IMR-90 (cell line): ENCODE measurements at regions not wholly inside any gene's neighbourhood (a gene's known extent, or its start where the extent isn't known, plus 50 kb on each side); places are given as distances from the start of the nearest gene placed in this dataset.

ENCODE experiments used
- ATAC-seq: fragments of 200-7000 bp; cut with Tn5 transposase; 2 replicates; pipeline ENCODE4 v1.9.1; 2020; ENCODE audit warnings: low read depth, mild to moderate bottlenecking, moderate library complexity
- BruUV-seq: library from RNA; stranded (reverse); fragments of 400-500 nt; replicated peaks from 2 replicates; lab custom pipeline; 2021; lab: Mats Ljungman, UMichigan
- CTCF ChIA-PET: fragments of 300-600 bp; formaldehyde crosslinking; extraction: SDS; loops from one replicate; lab custom pipeline; 2021; ENCODE audit warnings: antibody characterized with exemption; lab: Yijun Ruan, JAX
- POLR2A ChIA-PET: fragments of 300-600 bp; sonication (Branson Sonifier 250); formaldehyde crosslinking; loops from one replicate; lab custom pipeline; 2022; ENCODE audit warnings: antibody characterized with exemption; ENCODE audit not compliant: unreplicated experiment; lab: Charles Lee
- DNase-seq: peaks from one replicate; pipeline ENCODE4 v3.0.0; 2013
- H2AFZ ChIP-seq: replicated peaks from 2 replicates; pipeline ENCODE3; 2013; ENCODE audit warnings: low read length, mild to moderate bottlenecking; ENCODE audit not compliant: poor library complexity
- H2AK5ac ChIP-seq: 2 replicates; pipeline ENCODE4 v1.6.1; 2013; ENCODE audit warnings: low read depth, low read length, inconsistent platforms
- H2AK9ac ChIP-seq: replicated peaks from 2 replicates; pipeline ENCODE3; 2013; ENCODE audit warnings: mild to moderate bottlenecking, low read depth, low read length, moderate library complexity; ENCODE audit not compliant: poor library complexity
- H2BK120ac ChIP-seq: 2 replicates; pipeline ENCODE4 v1.6.1; 2013; ENCODE audit warnings: low read depth, low read length, inconsistent platforms
- H2BK15ac ChIP-seq: 3 replicates; pipeline ENCODE4 v1.6.1; 2013; ENCODE audit warnings: low read depth, low read length, inconsistent platforms
- H2BK20ac ChIP-seq: 2 replicates; pipeline ENCODE4 v1.6.1; 2013; ENCODE audit warnings: low read depth, mild to moderate bottlenecking, inconsistent platforms, low read length, moderate library complexity
- H2BK5ac ChIP-seq: 2 replicates; pipeline ENCODE4 v1.6.1; 2013; ENCODE audit warnings: mild to moderate bottlenecking, low read depth, low read length, inconsistent platforms; ENCODE audit not compliant: poor library complexity, severe bottlenecking
- H3K14ac ChIP-seq: replicated peaks from 2 replicates; pipeline ENCODE4 v1.6.1; 2013; ENCODE audit warnings: low read depth, low read length, inconsistent platforms
- H3K18ac ChIP-seq: 2 replicates; pipeline ENCODE4 v1.6.1; 2013; ENCODE audit warnings: low read depth, low read length, control low read depth
- H3K23ac ChIP-seq: 2 replicates; pipeline ENCODE4 v1.6.1; 2013; ENCODE audit warnings: low read depth, low read length, inconsistent platforms
- H3K27ac ChIP-seq: 2 replicates; pipeline ENCODE4 v1.5.1; 2013; ENCODE audit warnings: mild to moderate bottlenecking, control low read depth, low read length; ENCODE audit not compliant: insufficient read depth
- H3K27me3 ChIP-seq: 2 replicates; pipeline ENCODE4 v1.6.1; 2013; ENCODE audit warnings: low read length; ENCODE audit not compliant: control insufficient read depth, insufficient read depth
- H3K36me3 ChIP-seq: 2 replicates; pipeline ENCODE4 v1.6.1; 2013; ENCODE audit warnings: low read length, mixed read lengths; ENCODE audit not compliant: control insufficient read depth, insufficient read depth
- H3K4ac ChIP-seq: 2 replicates; pipeline ENCODE4 v1.6.1; 2013; ENCODE audit warnings: low read depth, low read length, inconsistent platforms
- H3K4me1 ChIP-seq: 2 replicates; pipeline ENCODE4 v1.6.1; 2013; ENCODE audit warnings: low read length, mixed read lengths; ENCODE audit not compliant: control insufficient read depth, insufficient read depth
- H3K4me2 ChIP-seq: 2 replicates; pipeline ENCODE4 v1.6.1; 2013; ENCODE audit warnings: low read depth, mild to moderate bottlenecking, control low read depth, low read length, moderate library complexity
- H3K4me3 ChIP-seq: 2 replicates; pipeline ENCODE4 v1.5.1; 2013; ENCODE audit warnings: low read depth, mild to moderate bottlenecking, control low read depth, low read length, moderate library complexity; ENCODE audit not compliant: insufficient read depth
- H3K56ac ChIP-seq: 2 replicates; pipeline ENCODE4 v1.6.1; 2013; ENCODE audit warnings: low read length, inconsistent platforms; ENCODE audit not compliant: insufficient read depth; ENCODE audit errors: extremely low read depth
- H3K79me1 ChIP-seq, 2 experiments: 2 replicates each; pipeline ENCODE4 v1.6.1; 2013; ENCODE audit warnings: low read length in 2 of 2, inconsistent platforms in 1 of 2, low read depth in 1 of 2
- H3K9ac ChIP-seq: 2 replicates; pipeline ENCODE4 v1.6.1; 2013; ENCODE audit warnings: low read depth, low read length, control low read depth
- H3K9me1 ChIP-seq: 2 replicates; pipeline ENCODE4 v1.6.1; 2013; ENCODE audit warnings: low read length, inconsistent platforms; ENCODE audit not compliant: insufficient read depth
- H3K9me3 ChIP-seq: 2 replicates; pipeline ENCODE4 v1.6.1; 2013; ENCODE audit warnings: low read length; ENCODE audit not compliant: control insufficient read depth, insufficient read depth
- H4K20me1 ChIP-seq: 2 replicates; pipeline ENCODE4 v1.6.1; 2013; ENCODE audit warnings: low read length, inconsistent platforms; ENCODE audit not compliant: insufficient read depth
- H4K5ac ChIP-seq: 2 replicates; pipeline ENCODE4 v1.6.1; 2013; ENCODE audit warnings: mild to moderate bottlenecking, low read depth, low read length, control low read depth
- H4K8ac ChIP-seq, 2 experiments: 2 replicates each; pipeline ENCODE4 v1.6.1; 2013; ENCODE audit warnings: low read depth in 2 of 2, low read length in 2 of 2, control low read depth in 1 of 2, inconsistent platforms in 1 of 2
- H4K91ac ChIP-seq: 2 replicates; pipeline ENCODE4 v1.6.1; 2013; ENCODE audit warnings: low read depth, low read length, inconsistent platforms; ENCODE audit not compliant: insufficient read depth
- CEBPB ChIP-seq: IDR thresholded peaks from 2 replicates; pipeline ENCODE4 v1.6.1; 2012; ENCODE audit warnings: low read depth, low read length, improper control_type of control experiment
- FOS ChIP-seq: fragments of 150-350 bp; IDR thresholded peaks from 2 replicates; pipeline ENCODE4 v1.6.1; 2016; ENCODE audit warnings: low read depth, low read length
- MAFK ChIP-seq: IDR thresholded peaks from 2 replicates; pipeline ENCODE4 v1.6.1; 2012; ENCODE audit warnings: low read depth, low read length, improper control_type of control experiment
- NFE2L2 ChIP-seq: fragments of 150-350 bp; IDR thresholded peaks from 2 replicates; pipeline ENCODE4 v1.6.1; 2016; ENCODE audit warnings: low read depth, mild to moderate bottlenecking, low read length
- RCOR1 ChIP-seq: IDR thresholded peaks from 2 replicates; pipeline ENCODE4 v1.6.1; 2012; ENCODE audit warnings: mild to moderate bottlenecking, low read length, improper control_type of control experiment; ENCODE audit not compliant: insufficient replicate concordance
- RFX5 ChIP-seq: IDR thresholded peaks from 2 replicates; pipeline ENCODE4 v1.8.0; 2012; ENCODE audit warnings: low read depth, mild to moderate bottlenecking, low read length, moderate library complexity
- SMC3 ChIP-seq: fragments of 150-350 bp; IDR thresholded peaks from 2 replicates; pipeline ENCODE4 v1.6.1; 2016; ENCODE audit warnings: low read depth, mild to moderate bottlenecking, antibody characterized with exemption, low read length, moderate library complexity
- WGBS, 2 experiments: methylation state at CpG; one replicate each; pipeline versions ENCODE4 v1.1.5 to v1.1.7; 2013; ENCODE audit warnings: missing lambda C conversion rate in 2 of 2; ENCODE audit not compliant: insufficient read length in 1 of 2; ENCODE audit errors: extremely low coverage in 2 of 2; 5-methylcytosine and 5-hydroxymethylcytosine counted together
- dilution Hi-C: fragments of 300-500 bp; cut with HindIII; formaldehyde crosslinking; loops from one replicate; pipeline ENCODE4 v1.14.3; 2018; ENCODE audit warnings: low sequenced_read_pairs; ENCODE audit not compliant: unreplicated experiment
- in situ Hi-C: fragments of 300-500 bp; cut with MboI; formaldehyde crosslinking; loops from 3 replicates; pipeline ENCODE4 v1.14.3; 2019; ENCODE audit warnings: low sequenced_read_pairs, inconsistent platforms, mixed read lengths
- intact Hi-C: fragments of 100-400 bp; cut with micrococcal nuclease; formaldehyde crosslinking; loops from 2 replicates; pipeline ENCODE4 v1.10.0; 2022

- Histone ChIP-seq H4K5ac (peak overlapping the region; percentile 68), H2BK5ac (peak overlapping the region; percentile 81), H3K9ac (peak overlapping the region; percentile 54), H3K56ac (peak overlapping the region; percentile 69; the same call in 1 of the 2 replicates), H3K4me1 (peaks cover 30% of the 10 kb centered on the region), H3K14ac (peak overlapping the region; percentile 83), H3K4me3 (peak overlapping the region; percentile 22), H2BK15ac (peak overlapping the region; percentile 82; the same call in 2 of the 3 replicates), H3K4ac (peak overlapping the region; percentile 87), H3K27me3 (no peaks in the 10 kb centered on the region), H3K9me1 (peaks cover 9% of the 10 kb centered on the region), H2AK5ac (peak overlapping the region; percentile 72; the same call in 1 of the 2 replicates), H4K20me1 (no peaks in the 10 kb centered on the region; the same call in 1 of the 2 replicates), H2AK9ac (peak overlapping the region; percentile 60), H3K79me1 (peaks cover 0 to 19% of the 10 kb centered on the region in 2 experiments; a peak in 2 of 4 replicates), H3K18ac (peak overlapping the region; percentile 43), H2BK20ac (peak overlapping the region; percentile 53), H3K36me3 (no peaks in the 10 kb centered on the region), H4K91ac (peak overlapping the region; percentile 87), H3K27ac (peak overlapping the region; percentile 89), H3K9me3 (no peaks in the 10 kb centered on the region), H3K4me2 (peak overlapping the region; percentile 53), H4K8ac (peak overlapping the region; percentile 92 to 95), H3K23ac (peak overlapping the region; percentile 57), H2BK120ac (peak overlapping the region; percentile 91), H2AFZ (peak overlapping the region; percentile 90)
- ATAC-seq, result peak; percentile 75
- in situ Hi-C loops, result no loop called here
- ChIA-PET CTCF (interaction anchor here (1.0 kb wide), 1 partner anchor 32 kb away, joined by 3 read pairs; no protein-coding TSS in a partner anchor), POLR2A (interaction anchor here (0.7 kb wide), 1 partner anchor 7 kb away, joined by 12 read pairs; no protein-coding TSS in a partner anchor)
- dilution Hi-C loops, result no loop called here
- 0 out of 2 replicates have a peak, but pooled peaks have one; percentile 1 for TF ChIP-seq NFE2L2
- TF ChIP-seq RFX5, result no peak
- peak; percentile 76 for TF ChIP-seq FOS
- TF ChIP-seq MAFK, result peak; percentile 58
- TF ChIP-seq RCOR1, result peak; percentile 85
- peak; percentile 41; the same call in 1 of the 2 replicates for TF ChIP-seq CEBPB
- no peak for TF ChIP-seq SMC3
- no TSS peak for BruUV-seq
- intact Hi-C loops, result no loop called here
- peak; percentile 79 for DNase-seq
- WGBS, 2 experiments, result 6% methylated on average over 9 of the region's 27 CpGs; no CpG with 5 or more reads in 1 of the 2 experiments
These were observed 67.1 kb upstream of the GGTA1 start for GRCh38 chr9:121566481-121567465.
